SU-DHL-6 (cell line): ENCODE measurements at regions not wholly inside any gene's neighbourhood (a gene's known extent, or its start where the extent isn't known, plus 50 kb on each side); places are given as distances from the start of the nearest gene placed in this dataset.

ENCODE experiments used
- H2AFZ ChIP-seq: fragments of 200-600 bp; sonication (generic); 2 replicates; pipeline ENCODE4 v1.6.1; 2014; ENCODE audit warnings: low read depth, mild to moderate bottlenecking, moderate library complexity, mixed read lengths, antibody characterized with exemption, low read length; ENCODE audit not compliant: severe bottlenecking
- H3F3A ChIP-seq: fragments of 200-600 bp; shearing (Covaris generic); 2 replicates; pipeline ENCODE4 v1.6.0; 2016; ENCODE audit warnings: antibody characterized with exemption, mild to moderate bottlenecking; ENCODE audit not compliant: insufficient read depth
- H3K27ac ChIP-seq: fragments of 200-600 bp; sonication (generic); 2 replicates; pipeline ENCODE4 v1.5.1; 2016; ENCODE audit warnings: low read depth, mild to moderate bottlenecking, low read length, moderate library complexity, mixed read lengths
- H3K27me3 ChIP-seq: fragments of 200-600 bp; sonication (generic), shearing (Covaris generic); 2 replicates; pipeline ENCODE4 v1.6.0; 2014; ENCODE audit warnings: mild to moderate bottlenecking, low read length
- H3K36me3 ChIP-seq: fragments of 200-600 bp; sonication (generic); 2 replicates; pipeline ENCODE4 v1.6.1; 2014; ENCODE audit warnings: mild to moderate bottlenecking, low read length, mixed read lengths
- H3K4me2 ChIP-seq: fragments of 300-600, 200-600 bp; shearing (Covaris generic), sonication (generic); 2 replicates; pipeline ENCODE4 v1.6.0; 2014; ENCODE audit warnings: low read length, low read depth, mild to moderate bottlenecking; ENCODE audit not compliant: poor library complexity, severe bottlenecking
- H3K4me3 ChIP-seq: fragments of 200-600 bp; sonication (generic); 2 replicates; pipeline ENCODE4 v1.5.1; 2014; ENCODE audit warnings: antibody characterized with exemption, low read length, mild to moderate bottlenecking, mixed read lengths; ENCODE audit not compliant: insufficient read depth, poor library complexity, severe bottlenecking
- H3K79me2 ChIP-seq: fragments of 200-600 bp; sonication (generic); 2 replicates; pipeline ENCODE4 v1.6.1; 2014; ENCODE audit warnings: mild to moderate bottlenecking, low read length, moderate library complexity; ENCODE audit not compliant: insufficient read depth
- H3K9ac ChIP-seq: fragments of 200-600 bp; sonication (generic); 2 replicates; pipeline ENCODE4 v1.7.0; 2014; ENCODE audit warnings: mild to moderate bottlenecking, low read length
- H3K9me2 ChIP-seq: fragments of 200-600 bp; sonication (generic); replicated peaks from 2 replicates; pipeline ENCODE4 v1.6.1; 2014; ENCODE audit warnings: low read length; ENCODE audit not compliant: insufficient read depth
- H3K9me3 ChIP-seq: fragments of 200-600 bp; sonication (generic); 2 replicates; pipeline ENCODE4 v1.6.1; 2014; ENCODE audit warnings: low read length, mixed read lengths; ENCODE audit not compliant: insufficient read depth
- H4K20me1 ChIP-seq: fragments of 200-600 bp; sonication (generic); 2 replicates; pipeline ENCODE4 v1.6.1; 2014; ENCODE audit warnings: low read depth, mild to moderate bottlenecking, antibody characterized with exemption, low read length, moderate library complexity, mixed read lengths
- CTCF ChIP-seq: fragments of 200-600 bp; sonication (generic); IDR thresholded peaks from one replicate; pipeline ENCODE4 v1.5.1; 2017; ENCODE audit warnings: antibody characterized with exemption, mild to moderate bottlenecking, low read length, moderate library complexity; ENCODE audit not compliant: insufficient read depth, poor library complexity, severe bottlenecking
- EZH2phosphoT487 ChIP-seq: fragments of 200-600 bp; sonication (generic), shearing (Covaris generic); conservative IDR thresholded peaks from 2 replicates; pipeline ENCODE4 v1.6.1; 2018; ENCODE audit warnings: mild to moderate bottlenecking, antibody characterized with exemption, low read length, moderate library complexity, mixed read lengths

DNA sequence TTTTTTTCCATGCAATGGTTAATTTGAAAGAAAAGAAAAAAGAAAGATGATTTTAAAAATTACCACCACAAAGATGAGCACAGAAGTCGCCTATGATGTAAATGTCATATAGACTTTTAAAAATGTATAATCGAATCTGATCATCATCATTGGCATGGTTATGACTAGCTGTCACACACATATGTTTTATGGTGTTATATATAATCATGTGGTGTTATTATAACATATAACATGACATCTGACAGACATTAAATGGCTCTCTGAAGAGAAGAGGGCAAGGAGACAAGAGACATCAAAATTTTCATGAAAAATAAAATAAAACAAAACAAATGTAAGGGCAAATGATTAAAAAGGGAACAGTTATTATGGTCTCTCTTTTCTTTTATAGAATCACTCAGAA is 217.5 kb downstream of the TMEM161B start:
- no peaks in the 10 kb centered on the region for H3K9me3 ChIP-seq
- no peaks in the 10 kb centered on the region for H3K79me2 ChIP-seq
- no peaks in the 10 kb centered on the region for H3K9me2 ChIP-seq
- H4K20me1 ChIP-seq, result no peaks in the 10 kb centered on the region
- TF ChIP-seq EZH2phosphoT487, result no peak
- TF ChIP-seq CTCF, result no peak
- no peak overlapping the region for H3K27ac ChIP-seq
- no peak overlapping the region for H3K4me2 ChIP-seq
- no peak overlapping the region for H2AFZ ChIP-seq
- no peaks in the 10 kb centered on the region for H3K27me3 ChIP-seq
- H3K9ac ChIP-seq, result no peak overlapping the region
- no peaks in the 10 kb centered on the region for H3K36me3 ChIP-seq
- H3F3A ChIP-seq, result no peaks in the 10 kb centered on the region
- H3K4me3 ChIP-seq, result no peak overlapping the region

- no peaks in the 10 kb centered on the region for H3K36me3 ChIP-seq
- no peaks in the 10 kb centered on the region for H3K79me2 ChIP-seq
- TF ChIP-seq CTCF, result no peak
- no peak for TF ChIP-seq EZH2phosphoT487
- H3K9me3 ChIP-seq, result no peaks in the 10 kb centered on the region
- H3K9ac ChIP-seq, result no peak overlapping the region
- H3K4me3 ChIP-seq, result no peak overlapping the region
- H3F3A ChIP-seq, result no peaks in the 10 kb centered on the region
- H3K27me3 ChIP-seq, result no peaks in the 10 kb centered on the region
- H2AFZ ChIP-seq, result no peak overlapping the region
- no peak overlapping the region for H3K27ac ChIP-seq
- H4K20me1 ChIP-seq, result no peaks in the 10 kb centered on the region
- no peaks in the 10 kb centered on the region for H3K9me2 ChIP-seq
- H3K4me2 ChIP-seq, result no peak overlapping the region
Observed at GRCh38 chr5:88049737-88050136, 218.9 kb downstream of the TMEM161B start.

GRCh38 chr5:88049156-88049555 is 219.5 kb downstream of the TMEM161B start:
- no peak overlapping the region for H2AFZ ChIP-seq
- H3K36me3 ChIP-seq, result no peaks in the 10 kb centered on the region
- H3K4me2 ChIP-seq, result no peak overlapping the region
- no peaks in the 10 kb centered on the region for H3K9me2 ChIP-seq
- H3K4me3 ChIP-seq, result no peak overlapping the region
- H3K9me3 ChIP-seq, result no peaks in the 10 kb centered on the region
- no peak overlapping the region for H3K9ac ChIP-seq
- no peaks in the 10 kb centered on the region for H3K79me2 ChIP-seq
- H4K20me1 ChIP-seq, result no peaks in the 10 kb centered on the region
- no peak overlapping the region for H3K27ac ChIP-seq
- H3F3A ChIP-seq, result no peaks in the 10 kb centered on the region
- H3K27me3 ChIP-seq, result no peaks in the 10 kb centered on the region
- TF ChIP-seq CTCF, result no peak
- no peak for TF ChIP-seq EZH2phosphoT487
